DOHH2 (cell line): ENCODE measurements at regions not wholly inside any gene's neighbourhood (a gene's known extent, or its start where the extent isn't known, plus 50 kb on each side); places are given as distances from the start of the nearest gene placed in this dataset.

Source experiments
- H3F3A ChIP-seq: fragments of 200-600 bp; sonication (generic), shearing (Covaris generic); 2 replicates; pipeline ENCODE4 v1.6.0; 2016; ENCODE audit warnings: antibody characterized with exemption, mild to moderate bottlenecking; ENCODE audit not compliant: control insufficient read depth, insufficient read depth
- H3K27ac ChIP-seq: fragments of 200-600 bp; sonication (generic); 2 replicates; pipeline ENCODE4 v1.5.1; 2014; ENCODE audit warnings: low read depth, mild to moderate bottlenecking, low read length, moderate library complexity
- H3K27me3 ChIP-seq: fragments of 200-600 bp; sonication (generic); 2 replicates; pipeline ENCODE4 v1.6.1; 2014; ENCODE audit warnings: mild to moderate bottlenecking, low read length, mixed read lengths; ENCODE audit not compliant: control insufficient read depth
- H3K36me3 ChIP-seq: fragments of 200-600 bp; sonication (generic); 2 replicates; pipeline ENCODE4 v1.6.1; 2014; ENCODE audit warnings: mild to moderate bottlenecking, low read length, moderate library complexity, mixed read lengths; ENCODE audit not compliant: control insufficient read depth
- H3K4me1 ChIP-seq: fragments of 200-600 bp; sonication (generic); 2 replicates; pipeline ENCODE4 v1.6.1; 2014; ENCODE audit warnings: mild to moderate bottlenecking, low read length, mixed read lengths; ENCODE audit not compliant: control insufficient read depth
- H3K4me2 ChIP-seq: fragments of 200-600 bp; sonication (generic); 2 replicates; pipeline ENCODE4 v1.6.0; 2014; ENCODE audit warnings: mild to moderate bottlenecking, low read length, moderate library complexity
- H3K4me3 ChIP-seq: fragments of 200-600 bp; sonication (generic); 2 replicates; pipeline ENCODE4 v1.5.1; 2014; ENCODE audit warnings: mild to moderate bottlenecking, low read length, mixed read lengths
- H3K79me2 ChIP-seq: fragments of 200-600 bp; sonication (generic); 2 replicates; pipeline ENCODE4 v1.6.1; 2014; ENCODE audit warnings: mild to moderate bottlenecking, low read length, mixed read lengths; ENCODE audit not compliant: control insufficient read depth
- H3K9me2 ChIP-seq: fragments of 200-600 bp; sonication (generic); replicated peaks from 2 replicates; pipeline ENCODE4 v1.6.1; 2014; ENCODE audit warnings: mild to moderate bottlenecking, low read length, mixed read lengths; ENCODE audit not compliant: control insufficient read depth
- H3K9me3 ChIP-seq: fragments of 200-600 bp; sonication (generic); 2 replicates; pipeline ENCODE4 v1.6.1; 2014; ENCODE audit warnings: antibody characterized with exemption, low read length, mixed read lengths; ENCODE audit not compliant: control insufficient read depth, insufficient read depth
- H4K20me1 ChIP-seq: fragments of 200-600 bp; sonication (generic); 2 replicates; pipeline ENCODE4 v1.6.0; 2014; ENCODE audit warnings: low read depth, mild to moderate bottlenecking, antibody characterized with exemption, low read length, moderate library complexity; ENCODE audit not compliant: control insufficient read depth, insufficient read depth
- CTCF ChIP-seq: fragments of 200-600 bp; sonication (generic); IDR thresholded peaks from one replicate; pipeline ENCODE4 v1.5.1; 2014; ENCODE audit warnings: antibody characterized with exemption, mild to moderate bottlenecking, low read depth, low read length; ENCODE audit not compliant: poor library complexity, severe bottlenecking
- EZH2phosphoT487 ChIP-seq: fragments of 200-600 bp; sonication (generic); IDR thresholded peaks from 2 replicates; pipeline ENCODE4 v1.6.1; 2017; ENCODE audit warnings: borderline replicate concordance, mild to moderate bottlenecking, antibody characterized with exemption, low read length, moderate library complexity, mixed read lengths

- H4K20me1 ChIP-seq, result no peaks in the 10 kb centered on the region
- no peaks in the 10 kb centered on the region for H3F3A ChIP-seq
- no peak overlapping the region for H3K27ac ChIP-seq
- no peaks in the 10 kb centered on the region for H3K9me2 ChIP-seq
- no peaks in the 10 kb centered on the region for H3K27me3 ChIP-seq
- no peaks in the 10 kb centered on the region for H3K79me2 ChIP-seq
- H3K4me2 ChIP-seq, result no peak overlapping the region
- no peaks in the 10 kb centered on the region for H3K9me3 ChIP-seq
- no peak for TF ChIP-seq CTCF
- TF ChIP-seq EZH2phosphoT487, result no peak
- no peaks in the 10 kb centered on the region for H3K36me3 ChIP-seq
- no peak overlapping the region for H3K4me3 ChIP-seq
- no peaks in the 10 kb centered on the region for H3K4me1 ChIP-seq
Measured at GRCh38 chr3:127395663-127396355, 108.0 kb upstream of the PRR20G start.

- Histone ChIP-seq H3K4me2 (no peak overlapping the region), H3K36me3 (no peaks in the 10 kb centered on the region)
Measured at GRCh38 chr3:127394984-127395662, 107.3 kb upstream of the PRR20G start.

GRCh38 chr3:127394031-127394430 lies 106.2 kb upstream of the PRR20G start:
- H3K27ac ChIP-seq, result no peak overlapping the region
- no peaks in the 10 kb centered on the region for H3K9me3 ChIP-seq
- H3K27me3 ChIP-seq, result no peaks in the 10 kb centered on the region
- H4K20me1 ChIP-seq, result no peaks in the 10 kb centered on the region
- H3F3A ChIP-seq, result no peaks in the 10 kb centered on the region
- H3K4me1 ChIP-seq, result no peaks in the 10 kb centered on the region
- H3K79me2 ChIP-seq, result no peaks in the 10 kb centered on the region
- no peaks in the 10 kb centered on the region for H3K9me2 ChIP-seq
- H3K4me3 ChIP-seq, result no peak overlapping the region
- no peaks in the 10 kb centered on the region for H3K36me3 ChIP-seq
- TF ChIP-seq EZH2phosphoT487, result no peak
- no peak for TF ChIP-seq CTCF
- no peak overlapping the region for H3K4me2 ChIP-seq

More at GRCh38 chr3:127394984-127395662, 107.3 kb upstream of the PRR20G start:
- Histone ChIP-seq H3K9me3 (no peaks in the 10 kb centered on the region), H3F3A (no peaks in the 10 kb centered on the region), H3K4me1 (no peaks in the 10 kb centered on the region), H4K20me1 (no peaks in the 10 kb centered on the region), H3K27me3 (no peaks in the 10 kb centered on the region), H3K9me2 (no peaks in the 10 kb centered on the region), H3K79me2 (no peaks in the 10 kb centered on the region), H3K27ac (no peak overlapping the region), H3K4me3 (no peak overlapping the region)
- TF ChIP-seq CTCF, result no peak
- no peak for TF ChIP-seq EZH2phosphoT487
